GM21526 (cell line): ENCODE measurements at regions not wholly inside any gene's neighbourhood (a gene's known extent, or its start where the extent isn't known, plus 50 kb on each side); places are given as distances from the start of the nearest gene placed in this dataset.

Experiments
- ATAC-seq: cut with Tn5 transposase; IDR thresholded peaks from one replicate; pipeline ENCODE4 v1.9.1; 2021; ENCODE audit warnings: moderate library complexity; ENCODE audit not compliant: unreplicated experiment, low FRiP score

GRCh38 chr3:153595186-153595815 is 433.3 kb downstream of the RAP2B start:
- ATAC-seq: no peak

- ATAC-seq: no peak
These were observed 434.4 kb downstream of the RAP2B start for GRCh38 chr3:153596401-153596800.

GRCh38 chr3:153599685-153600084 is 437.7 kb downstream of the RAP2B start:
- ATAC-seq: no peak

GRCh38 chr3:153600896-153601295 is 438.9 kb downstream of the RAP2B start:
- ATAC-seq: no peak

- no peak for ATAC-seq
These were observed 439.4 kb downstream of the RAP2B start for GRCh38 chr3:153601374-153601853.

GRCh38 chr3:153602801-153603200 is 440.8 kb downstream of the RAP2B start:
- ATAC-seq: no peak

GRCh38 chr3:153614140-153614539 is 452.1 kb downstream of the RAP2B start:
- ATAC-seq: no peak

- no peak for ATAC-seq
These were observed 452.5 kb downstream of the RAP2B start for GRCh38 chr3:153614563-153614962.

- no peak for ATAC-seq
These were observed 453.8 kb downstream of the RAP2B start for GRCh38 chr3:153615863-153616262.

GRCh38 chr3:153617463-153617862 is 455.4 kb downstream of the RAP2B start:
- no peak for ATAC-seq

GRCh38 chr3:153618176-153618575 is 456.1 kb downstream of the RAP2B start:
- no peak for ATAC-seq

GRCh38 chr3:153619268-153619667 is 457.2 kb downstream of the RAP2B start:
- no peak for ATAC-seq

GRCh38 chr3:153621953-153622352 is 459.9 kb downstream of the RAP2B start:
- ATAC-seq: peak; percentile 100

- ATAC-seq: no peak
These were observed 461.8 kb downstream of the RAP2B start for GRCh38 chr3:153623834-153624233.

- no peak for ATAC-seq
These were observed 462.4 kb downstream of the RAP2B start for GRCh38 chr3:153624310-153625030.

- ATAC-seq: no peak
These were observed 463.5 kb downstream of the RAP2B start for GRCh38 chr3:153625506-153625905.

- no peak for ATAC-seq
These were observed 464.1 kb downstream of the RAP2B start for GRCh38 chr3:153626158-153626557.

- ATAC-seq: peak; percentile 48
These were observed 466.6 kb downstream of the RAP2B start for GRCh38 chr3:153628591-153628990.

- no peak for ATAC-seq
These were observed 467.1 kb downstream of the RAP2B start for GRCh38 chr3:153629148-153629547.

GRCh38 chr3:153631102-153631501 is 469.1 kb downstream of the RAP2B start:
- ATAC-seq: no peak

GRCh38 chr3:153631664-153632063 is 469.6 kb downstream of the RAP2B start:
- no peak for ATAC-seq

- ATAC-seq: no peak
These were observed 471.4 kb downstream of the RAP2B start for GRCh38 chr3:153633407-153633806.
